NCI-H82 treated with DMSO at 0.1 percent for 48 hours (cell line): ENCODE measurements at regions not wholly inside any gene's neighbourhood (a gene's known extent, or its start where the extent isn't known, plus 50 kb on each side); places are given as distances from the start of the nearest gene placed in this dataset.
"Not testable (repeated sequence)": the region's sequence is repeated elsewhere in the genome, so short reads cannot be mapped to it uniquely, and the experiment has no call there.

Experiments used
- DNase-seq: peaks from one replicate; lab custom pipeline; 2025; ENCODE audit not compliant: unreplicated experiment; lab: John Stamatoyannopoulos, UW

DNA sequence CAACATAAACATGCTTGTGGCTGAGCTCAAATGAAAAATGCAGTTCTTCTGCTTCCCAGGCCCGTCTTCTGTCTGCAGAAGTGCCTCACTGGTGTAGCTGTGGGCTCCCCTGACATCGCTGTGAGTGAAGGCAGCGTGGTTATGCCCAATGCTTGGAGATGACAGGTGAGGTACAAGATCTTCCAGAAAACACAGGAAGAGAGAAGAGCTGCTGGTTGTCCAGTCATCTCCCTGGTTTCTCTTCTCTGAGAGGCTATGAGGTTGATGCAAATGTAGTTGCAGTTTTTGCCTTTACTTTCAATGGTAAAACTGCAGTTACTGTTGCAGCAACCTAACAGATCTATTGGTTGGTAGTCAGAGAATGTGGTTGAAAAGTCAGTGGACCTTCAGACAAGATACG, 223.6 kb downstream of the GATA3 start:
- no peak for DNase-seq

DNA sequence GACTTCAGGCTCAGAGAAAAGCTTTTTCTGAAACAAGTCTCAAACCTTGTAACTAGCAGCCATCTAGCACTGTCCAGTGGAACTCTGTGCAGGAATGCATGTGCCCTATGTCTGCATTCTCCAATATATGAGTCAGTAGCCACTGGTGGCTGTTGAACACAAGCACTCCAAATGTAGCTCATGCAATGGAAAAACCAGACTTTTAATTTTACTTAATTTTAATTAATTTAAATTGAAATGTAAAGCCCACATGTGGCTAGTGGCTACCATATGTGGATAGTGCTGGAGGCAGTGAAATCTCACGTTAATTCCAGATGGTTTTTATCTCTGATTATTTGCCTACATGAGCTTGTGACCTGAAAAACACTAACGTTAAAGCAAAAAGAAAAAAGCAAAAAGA, 225.1 kb downstream of the GATA3 start:
- no peak for DNase-seq

DNA sequence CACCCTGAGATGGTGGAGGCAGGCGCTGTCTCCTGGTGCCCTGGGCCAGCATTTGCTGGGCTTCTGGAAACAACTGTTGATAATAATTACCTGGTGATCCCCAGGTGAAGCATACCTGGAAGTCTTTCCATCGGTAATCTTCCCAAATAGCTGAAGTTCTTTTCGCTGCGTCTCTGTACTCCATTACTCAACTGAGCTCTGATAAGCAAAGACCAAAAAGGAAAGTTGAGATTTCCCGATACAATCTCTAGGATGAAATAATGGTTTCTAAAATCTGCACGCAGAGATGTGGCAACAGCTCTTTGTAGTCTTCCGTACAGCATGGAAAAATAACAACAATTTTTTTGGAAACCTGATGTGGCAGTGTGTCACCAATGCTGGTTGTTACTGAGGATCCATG, 226.5 kb downstream of the GATA3 start:
- no peak for DNase-seq

DNA sequence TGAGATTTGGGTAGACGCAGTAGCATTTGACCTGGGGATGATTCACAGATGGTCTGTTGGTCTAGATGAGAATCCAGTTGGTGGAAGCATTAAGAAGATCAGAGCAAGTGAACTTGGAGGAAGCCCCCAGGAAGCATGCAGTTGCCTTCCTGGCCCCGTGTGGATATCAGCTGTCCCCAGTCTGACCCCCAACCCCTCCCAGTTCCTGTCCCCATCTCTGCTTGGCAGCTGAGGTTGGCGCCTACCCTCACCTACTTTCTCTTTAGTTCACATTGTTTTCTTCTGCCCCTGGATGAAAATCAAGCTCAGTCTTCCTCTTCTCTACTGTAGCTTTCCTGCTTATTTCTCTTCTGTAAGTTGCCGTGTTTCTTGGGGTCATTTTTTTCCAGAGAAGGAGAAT, 227.9 kb downstream of the GATA3 start:
- no peak for DNase-seq

DNA sequence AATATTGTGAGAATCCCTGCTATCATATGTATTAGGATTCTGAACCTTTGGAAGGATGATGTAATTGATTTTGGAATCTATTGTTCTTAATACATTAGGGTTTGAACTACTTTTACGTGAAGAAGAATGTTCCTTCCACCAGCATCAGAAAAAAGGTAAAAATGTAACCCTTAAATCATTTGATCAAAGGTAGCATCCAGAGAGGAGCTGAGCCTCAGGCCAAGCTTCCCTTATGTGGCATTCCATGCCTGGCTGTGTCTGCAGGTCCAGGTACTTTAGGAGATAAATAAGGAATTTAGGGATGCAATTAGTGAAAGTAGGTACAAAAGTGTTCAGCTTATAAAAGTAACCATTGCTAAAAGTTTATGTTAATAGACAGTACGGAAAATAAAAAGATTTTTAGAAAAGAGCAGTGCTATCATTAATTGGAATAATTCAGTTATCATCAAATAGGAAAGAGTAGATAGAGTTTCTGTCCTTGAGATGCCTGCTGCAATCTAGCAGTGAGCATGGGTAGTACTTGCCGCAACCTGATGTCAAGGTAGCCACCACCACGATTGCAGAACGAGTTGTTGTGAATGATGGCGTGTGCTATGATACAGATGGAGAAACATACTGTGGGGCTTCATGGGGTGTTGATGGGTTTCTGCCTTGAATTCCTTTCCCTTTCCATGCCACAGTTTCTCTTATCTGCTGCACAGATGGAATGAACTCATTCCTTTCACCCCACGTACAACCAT, 228.8 kb downstream of the GATA3 start:
- DNase-seq = no peak

DNA sequence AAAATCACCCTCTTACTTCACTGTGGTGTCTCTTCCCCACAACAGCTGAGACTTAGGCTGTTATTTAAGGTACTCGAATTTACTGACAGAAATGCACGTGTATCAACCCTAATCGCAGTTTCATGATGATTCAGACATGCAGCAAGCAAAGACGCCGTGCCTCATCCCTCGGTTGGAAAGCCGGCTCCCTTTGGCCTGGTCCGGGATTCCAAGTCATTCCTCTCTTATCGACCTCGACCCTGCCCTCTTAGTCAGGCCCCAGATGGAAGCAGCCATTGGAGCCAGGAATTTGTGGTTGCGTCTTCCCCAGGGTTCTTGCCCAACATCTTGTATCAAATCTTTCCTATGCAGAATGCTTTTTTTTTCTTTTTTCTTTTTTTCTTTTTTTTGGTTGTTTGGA, 229.5 kb downstream of the GATA3 start:
- no peak for DNase-seq

DNA sequence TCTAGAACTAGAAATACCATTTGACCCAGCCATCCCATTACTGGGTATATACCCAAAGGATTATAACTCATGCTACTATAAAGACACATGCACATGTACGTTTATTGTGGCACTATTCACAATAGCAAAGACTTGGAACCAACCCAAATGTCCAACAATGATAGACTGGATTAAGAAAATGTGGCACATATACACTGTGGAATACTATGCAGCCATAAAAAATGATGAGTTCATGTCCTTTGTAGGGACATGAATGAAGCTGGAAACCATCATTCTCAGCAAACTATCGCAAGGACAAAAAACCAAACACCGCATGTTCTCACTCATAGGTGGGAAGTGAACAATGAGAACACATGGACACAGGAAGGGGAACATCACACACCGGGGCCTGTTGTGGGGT, 231.5 kb downstream of the GATA3 start:
- DNase-seq = not testable (repeated sequence)

DNA sequence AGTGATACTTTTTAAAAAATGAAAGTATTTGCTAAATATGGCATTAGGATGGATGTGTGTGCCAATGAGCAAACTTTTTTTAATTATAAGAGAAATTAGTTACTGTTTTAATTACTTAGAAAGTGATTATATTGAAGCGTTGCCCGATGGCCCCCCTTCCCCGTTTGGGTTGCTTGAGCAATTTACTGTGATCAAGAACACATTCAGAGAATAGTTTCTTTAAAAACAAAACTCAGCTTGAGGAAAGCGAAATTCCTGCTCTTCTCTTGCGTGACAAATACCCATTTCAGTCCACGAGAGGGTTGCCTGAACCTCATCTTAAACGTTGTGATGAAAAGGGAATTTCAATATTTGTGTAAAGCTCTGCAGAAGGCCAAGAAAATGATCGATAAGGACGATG, 234.1 kb downstream of the GATA3 start:
- no peak for DNase-seq

DNA sequence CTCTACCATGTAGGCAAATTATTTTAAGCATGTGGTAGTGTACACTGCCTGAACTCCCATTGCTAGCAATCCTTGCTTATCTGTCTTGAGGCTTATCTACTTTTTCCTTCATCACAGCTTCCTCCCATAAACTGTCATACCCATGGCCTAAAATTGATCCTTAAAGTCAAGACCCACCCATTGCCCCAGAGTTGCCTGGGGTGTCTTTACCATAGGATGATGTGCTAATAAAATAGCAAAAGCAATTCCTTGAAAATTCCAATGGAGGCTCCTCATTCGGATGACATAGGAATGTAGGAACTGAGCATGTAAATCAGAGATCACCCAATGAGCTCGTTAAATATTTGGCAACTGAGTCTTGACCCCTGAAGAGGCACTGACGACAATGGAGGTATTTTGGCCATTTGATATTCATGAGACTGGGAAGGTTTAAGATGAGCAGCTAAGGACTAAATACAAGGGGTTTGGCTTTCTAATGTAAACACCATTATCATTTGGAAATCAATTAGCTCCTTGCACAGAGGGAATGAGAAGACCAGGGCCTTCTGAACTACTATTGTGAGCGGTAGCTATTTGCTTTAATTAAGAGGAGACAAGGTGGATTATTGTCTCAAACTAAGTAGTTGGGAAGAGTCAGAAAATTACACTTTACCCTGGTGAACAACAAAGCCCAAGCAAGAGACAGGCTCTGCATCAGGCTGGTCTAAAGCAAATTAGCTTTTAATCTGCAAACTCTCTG, 234.9 kb downstream of the GATA3 start:
- DNase-seq = no peak

DNA sequence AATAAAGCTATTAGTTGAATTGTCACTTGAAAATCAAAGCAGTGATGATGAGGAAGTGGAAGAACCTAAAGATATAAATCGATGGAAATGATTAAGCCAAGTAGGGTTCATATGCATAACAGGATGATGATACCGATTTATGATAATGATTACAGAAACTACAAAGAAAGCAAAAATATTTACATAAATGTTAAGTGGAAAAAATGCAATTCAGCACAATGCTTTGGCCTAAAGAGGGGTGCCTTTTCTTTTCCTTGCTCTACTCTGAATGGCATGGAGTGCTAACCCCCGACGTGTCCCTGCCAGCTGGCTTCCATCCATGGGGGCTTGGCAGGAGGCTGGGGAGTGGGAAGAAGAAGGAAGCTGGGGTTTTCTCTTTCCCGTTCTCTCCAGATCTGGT, 240.3 kb downstream of the GATA3 start:
- no peak for DNase-seq

DNA sequence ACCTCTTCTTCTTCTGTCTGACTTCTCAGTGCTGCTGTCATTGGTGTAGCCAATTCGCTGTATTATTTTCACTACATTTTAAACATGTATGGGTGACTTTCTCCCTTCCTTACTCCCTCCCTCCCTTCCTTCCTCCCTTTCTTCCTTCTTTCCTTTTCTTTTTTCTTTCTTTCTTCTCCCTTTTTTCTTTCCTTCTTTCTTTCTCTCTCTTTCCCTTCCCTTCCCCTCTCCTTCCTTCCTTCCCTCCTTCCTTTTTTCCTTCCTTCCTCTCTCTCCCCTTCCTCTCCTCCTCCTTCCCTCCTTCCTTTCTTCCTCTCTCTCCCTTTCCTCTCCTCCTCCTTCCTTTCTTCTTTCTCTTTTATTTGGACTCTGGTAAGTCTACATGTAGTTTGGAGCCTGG, 240.8 kb downstream of the GATA3 start:
- no peak for DNase-seq

DNA sequence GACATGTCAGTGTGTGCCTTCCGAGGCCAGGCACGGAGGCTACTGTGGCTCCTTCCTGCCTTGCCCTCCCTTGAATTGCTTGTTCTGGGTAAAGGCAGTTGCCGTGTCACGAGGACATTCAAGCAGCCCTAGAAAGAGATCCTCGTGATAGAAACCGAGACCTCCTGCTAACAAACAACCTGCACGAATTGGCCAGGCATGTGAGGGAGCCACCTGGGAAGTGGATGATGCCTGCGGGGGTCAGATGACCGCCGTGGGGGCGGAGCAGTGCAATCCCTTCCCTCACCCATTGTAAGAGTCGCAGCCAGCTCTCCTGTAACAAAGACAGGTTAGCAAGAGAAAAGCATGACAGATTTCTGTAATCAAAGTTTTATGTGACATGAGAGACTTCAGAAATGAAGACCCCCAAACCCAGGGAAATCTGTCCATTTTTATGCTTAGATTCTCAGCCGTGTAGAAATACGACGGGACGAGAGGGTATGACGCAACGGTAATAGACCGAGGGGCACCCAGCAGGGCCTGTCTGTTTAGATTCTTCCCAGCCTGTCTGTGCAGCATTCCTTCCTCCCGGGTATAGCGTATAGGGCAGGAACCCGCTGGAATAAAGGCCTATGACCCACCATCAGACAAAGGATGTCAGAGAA, 241.7 kb downstream of the GATA3 start:
- no peak for DNase-seq

DNA sequence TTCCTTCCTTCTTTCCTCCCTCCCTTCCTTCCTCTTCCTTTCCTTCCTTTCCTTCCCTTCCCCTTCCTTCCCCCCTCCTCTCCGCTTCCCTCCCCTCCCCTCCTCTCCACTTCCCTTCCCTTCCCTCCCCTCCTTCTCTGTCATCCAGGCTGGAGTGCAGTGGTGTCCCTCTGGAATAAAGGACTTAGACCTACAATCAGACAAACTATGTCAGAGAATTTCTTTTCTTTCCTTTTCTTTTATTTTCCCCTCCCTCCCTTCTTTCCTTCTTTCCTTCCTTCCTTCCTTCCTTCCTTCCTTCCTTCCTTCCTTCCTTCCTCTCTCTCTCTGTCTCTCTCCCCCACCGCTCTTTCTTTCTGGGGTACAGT, 242.2 kb downstream of the GATA3 start:
- DNase-seq = no peak

DNA sequence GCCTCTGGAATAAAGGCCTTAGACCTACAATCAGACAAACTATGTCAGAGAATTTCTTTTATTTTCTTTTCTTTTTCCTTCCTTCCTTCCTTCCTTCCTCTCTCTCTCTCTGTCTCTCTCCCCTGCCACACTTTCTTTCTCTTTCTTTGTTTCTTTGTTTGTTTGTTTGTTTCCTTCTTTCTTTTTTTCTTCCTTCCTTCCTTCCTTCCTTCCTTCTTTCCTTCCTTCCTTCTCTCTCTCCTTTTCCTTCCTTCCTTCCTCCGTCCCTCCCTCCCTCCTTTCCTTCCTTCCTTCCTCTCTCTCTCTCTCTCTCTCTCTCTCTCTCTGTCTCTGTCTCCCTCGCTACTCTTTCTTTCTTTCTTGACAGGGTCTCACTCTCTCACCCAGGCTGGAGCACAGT, 242.6 kb downstream of the GATA3 start:
- no peak for DNase-seq

DNA sequence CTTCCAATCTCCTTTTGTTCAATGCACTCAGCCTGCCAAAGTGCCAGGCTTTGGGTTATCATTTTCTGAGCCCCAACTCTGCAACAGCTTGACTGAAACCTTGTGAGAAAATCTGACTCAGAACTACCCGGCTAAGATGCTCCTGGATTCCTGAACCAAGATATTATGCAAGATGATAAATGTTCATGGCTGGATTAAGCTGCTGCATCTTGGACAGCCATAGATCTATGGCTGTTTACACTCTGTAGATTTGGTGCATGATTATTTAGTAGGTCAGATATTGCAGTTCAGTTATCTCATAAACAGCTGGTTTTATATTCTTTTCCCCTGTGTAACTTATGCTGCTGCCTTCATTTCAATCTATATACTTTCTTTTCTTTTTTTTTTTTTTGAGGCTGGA, 243.5 kb downstream of the GATA3 start:
- no peak for DNase-seq

DNA sequence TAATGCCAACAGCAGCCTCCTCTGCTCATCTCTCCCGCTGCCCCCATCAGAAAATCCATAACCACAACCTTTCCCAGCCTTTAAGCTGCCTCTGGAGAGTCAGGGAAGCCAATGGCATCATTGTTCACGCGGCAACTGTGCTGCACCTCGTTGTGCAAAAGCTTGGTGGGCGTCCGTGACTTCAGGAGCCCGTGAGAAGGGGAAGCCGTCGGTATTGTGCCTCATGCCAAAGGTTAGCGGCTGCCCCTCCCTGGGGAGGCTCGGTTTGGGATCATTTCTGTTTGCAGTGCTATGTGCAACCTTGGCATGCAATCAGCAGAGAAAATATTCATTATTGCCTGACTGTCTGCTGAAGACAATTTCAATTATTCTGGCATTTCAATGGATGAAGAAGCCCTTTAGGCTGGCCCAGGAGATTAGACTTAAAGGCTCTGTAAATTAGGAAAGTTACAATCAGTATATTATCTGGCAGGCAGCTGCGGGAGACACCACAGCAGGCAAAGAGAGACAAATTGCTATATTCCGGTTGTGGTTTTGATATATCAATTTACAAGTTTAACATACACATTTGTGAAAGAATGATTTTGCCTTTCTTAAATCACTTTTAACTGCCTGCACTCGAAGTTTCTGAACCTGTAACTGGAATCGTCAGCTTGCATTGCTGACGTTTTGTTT, 244.5 kb downstream of the GATA3 start:
- DNase-seq = no peak

DNA sequence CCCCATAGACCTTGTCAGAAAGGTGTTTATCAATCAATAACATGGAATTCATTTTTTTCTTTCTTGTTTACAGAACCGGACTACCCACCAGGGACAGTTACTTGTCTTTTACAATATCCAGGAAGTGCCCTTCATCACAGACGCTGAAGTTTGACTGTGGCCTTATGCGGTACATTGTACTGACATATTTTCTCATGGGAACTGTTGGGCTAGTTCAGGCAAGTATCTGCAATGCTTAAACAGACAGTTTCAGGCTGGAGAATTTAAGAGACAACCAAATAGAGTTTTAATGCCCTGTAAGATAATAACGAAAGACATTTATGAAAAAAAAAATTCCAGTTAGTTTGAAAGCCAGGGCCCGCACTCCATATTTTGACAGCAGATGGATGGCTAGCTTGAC, 246.4 kb downstream of the GATA3 start:
- DNase-seq = no peak

DNA sequence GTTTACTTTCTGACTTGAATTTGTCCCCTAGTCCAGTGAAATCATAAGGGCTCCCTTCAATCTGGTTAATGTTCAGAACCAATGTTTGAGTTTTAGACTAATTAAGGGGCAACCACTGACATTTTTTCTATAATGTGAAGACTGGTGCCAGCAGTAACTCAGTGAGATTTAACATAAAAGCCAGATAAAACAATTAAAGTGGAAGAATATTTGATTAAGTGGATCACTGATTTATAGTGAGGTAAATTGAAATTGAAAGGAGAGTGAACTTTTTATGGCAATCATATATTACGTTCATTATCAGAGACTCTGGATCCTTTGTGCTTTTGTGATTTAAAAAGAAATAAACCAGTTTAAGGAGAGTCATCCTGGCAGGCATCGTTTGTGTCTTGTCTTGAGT, 246.8 kb downstream of the GATA3 start:
- DNase-seq = no peak

DNA sequence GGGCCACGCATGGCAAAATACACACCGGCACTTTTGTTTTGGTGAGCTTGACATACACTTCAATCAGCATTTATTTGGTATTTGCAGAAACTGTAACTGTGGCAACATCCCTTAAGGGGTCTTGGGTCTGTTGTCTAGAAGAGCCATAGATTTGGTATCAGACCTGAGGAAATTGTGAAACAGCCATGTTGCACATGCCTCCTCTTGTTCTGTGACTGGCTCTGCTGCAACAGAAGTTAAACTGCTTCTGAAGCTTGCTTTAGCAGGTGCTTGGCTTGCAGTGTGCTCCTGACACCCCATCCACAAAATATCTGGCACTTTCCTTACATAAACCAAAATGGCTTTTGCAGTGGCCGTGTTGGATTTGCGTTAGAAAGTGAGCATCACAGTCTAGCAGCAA, 247.3 kb downstream of the GATA3 start:
- DNase-seq = no peak

DNA sequence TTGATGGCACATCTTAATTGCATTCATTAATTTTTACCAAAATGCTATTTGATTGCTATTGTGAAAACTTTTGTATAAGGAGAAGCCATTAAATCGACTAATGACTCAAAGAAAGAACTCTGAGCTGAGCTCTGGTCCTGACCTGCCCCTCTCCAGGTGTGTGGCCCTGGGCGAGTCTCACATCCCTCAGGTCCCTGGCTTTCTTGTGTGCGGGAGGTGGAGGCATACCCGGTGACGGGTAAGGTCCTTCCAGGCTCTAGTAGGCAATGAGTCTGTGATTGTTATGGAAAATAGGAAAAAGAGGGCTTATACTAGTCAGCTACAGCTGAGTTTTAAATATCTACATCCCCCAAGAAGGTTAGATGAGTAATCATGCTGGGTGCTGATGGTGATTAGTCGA, 248.1 kb downstream of the GATA3 start:
- DNase-seq = no peak

DNA sequence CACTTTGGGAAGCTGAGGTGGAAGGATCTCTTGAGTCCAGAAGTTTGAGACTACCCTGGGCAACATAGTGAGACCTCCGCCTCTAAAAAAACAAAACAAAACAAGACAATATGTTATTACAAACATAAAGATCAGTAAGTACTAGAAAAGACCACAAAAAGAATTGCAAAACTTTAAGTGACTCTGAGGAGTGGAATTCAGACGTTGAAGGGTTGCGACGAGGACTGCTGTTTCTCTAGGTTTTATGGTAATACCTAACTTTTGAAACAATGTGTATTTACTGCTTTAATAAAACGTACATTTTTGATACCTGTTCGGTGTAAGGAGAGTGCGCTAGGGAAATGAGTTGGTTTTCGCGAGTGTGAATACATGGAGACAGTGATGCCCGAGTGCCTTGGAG, 250.4 kb downstream of the GATA3 start:
- DNase-seq = no peak
